Keratinocyte (primary cell): ENCODE measurements at regions not wholly inside any gene's neighbourhood (a gene's known extent, or its start where the extent isn't known, plus 50 kb on each side); places are given as distances from the start of the nearest gene placed in this dataset.

Experiments used
- DNase-seq: peaks from one replicate; pipeline ENCODE4 v3.0.0-alpha.2; 2011; ENCODE audit warnings: low read depth, missing footprints, low spot score
- FAIRE-seq: peaks from 2 replicates; lab custom pipeline; 2011; peaks lifted over from hg19 to GRCh38; lab: Jason Lieb, UNC
- H2AFZ ChIP-seq: 2 replicates; pipeline ENCODE4 v1.6.0; 2012; ENCODE audit warnings: low read length, control low read depth, inconsistent platforms; ENCODE audit not compliant: control insufficient read depth
- H3K27ac ChIP-seq: 2 replicates; pipeline ENCODE4 v1.5.1; 2011; ENCODE audit warnings: low read length; ENCODE audit not compliant: control insufficient read depth, insufficient read depth
- H3K27me3 ChIP-seq: 3 replicates; pipeline ENCODE4 v1.6.0; 2011; ENCODE audit warnings: low read length; ENCODE audit not compliant: control insufficient read depth, insufficient read depth; ENCODE audit errors: extremely low read depth
- H3K36me3 ChIP-seq, 2 experiments: 2 replicates in 1 of 2; 3 replicates in 1 of 2; pipeline ENCODE4 v1.5.1; 2011; ENCODE audit warnings: low read length in 2 of 2, mild to moderate bottlenecking in 1 of 2; ENCODE audit not compliant: control insufficient read depth in 2 of 2, insufficient read depth in 2 of 2; ENCODE audit errors: extremely low read depth in 1 of 2
- H3K4me1 ChIP-seq: 3 replicates; pipeline ENCODE4 v1.5.1; 2011; ENCODE audit warnings: low read length; ENCODE audit not compliant: control insufficient read depth, insufficient read depth; ENCODE audit errors: extremely low read depth
- H3K4me2 ChIP-seq: 3 replicates; pipeline ENCODE4 v1.6.0; 2011; ENCODE audit warnings: low read depth, low read length; ENCODE audit not compliant: control insufficient read depth, insufficient read depth; ENCODE audit errors: extremely low read depth
- H3K4me3 ChIP-seq, 3 experiments: fragments of 200-600 bp in 1 of 3; sonication (generic) in 1 of 3; 2 replicates in 2 of 3; 3 replicates in 1 of 3; pipeline ENCODE4 v1.5.1; 2011 to 2016; ENCODE audit warnings: low read length in 3 of 3, mild to moderate bottlenecking in 3 of 3, control low read depth in 2 of 3, inconsistent platforms in 1 of 3, low read depth in 1 of 3, mixed read lengths in 1 of 3, mixed run types in 1 of 3, moderate library complexity in 1 of 3; ENCODE audit not compliant: control insufficient read depth in 2 of 3, insufficient read depth in 2 of 3; ENCODE audit errors: extremely low read depth in 1 of 3
- H3K79me2 ChIP-seq: 2 replicates; pipeline ENCODE4 v1.6.0; 2012; ENCODE audit warnings: low read length; ENCODE audit not compliant: control insufficient read depth, insufficient read depth
- H3K9ac ChIP-seq: 3 replicates; pipeline ENCODE4 v1.6.0; 2011; ENCODE audit warnings: low read length; ENCODE audit not compliant: control insufficient read depth, insufficient read depth; ENCODE audit errors: extremely low read depth
- H3K9me1 ChIP-seq: 3 replicates; pipeline ENCODE4 v1.6.0; 2011; ENCODE audit warnings: low read length; ENCODE audit not compliant: control insufficient read depth, insufficient read depth; ENCODE audit errors: extremely low read depth
- H3K9me3 ChIP-seq: 2 replicates; pipeline ENCODE4 v1.5.1; 2012; ENCODE audit warnings: low read depth, low read length; ENCODE audit not compliant: control insufficient read depth
- H4K20me1 ChIP-seq: 3 replicates; pipeline ENCODE4 v1.6.0; 2011; ENCODE audit warnings: low read length; ENCODE audit not compliant: control insufficient read depth, insufficient read depth; ENCODE audit errors: extremely low read depth
- CTCF ChIP-seq, 3 experiments: IDR thresholded peaks in 1 of 3; conservative IDR thresholded peaks in 1 of 3; optimal IDR thresholded peaks in 1 of 3; 2 replicates in 2 of 3; 3 replicates in 1 of 3; pipeline versions ENCODE3 to v1.5.1; 2011; ENCODE audit warnings: low read length in 3 of 3, mild to moderate bottlenecking in 3 of 3, moderate library complexity in 2 of 3, control low read depth in 1 of 3, inconsistent platforms in 1 of 3; ENCODE audit not compliant: insufficient read depth in 2 of 3; ENCODE audit errors: extremely low read depth in 1 of 3
- EZH2 ChIP-seq: IDR thresholded peaks from one replicate; pipeline ENCODE4 v1.6.1; 2012; ENCODE audit warnings: inconsistent platforms, mild to moderate bottlenecking, low read length, moderate library complexity
- dilution Hi-C: fragments of 300-500 bp; cut with MboI; formaldehyde crosslinking; loops from one replicate; pipeline ENCODE4 v1.7.0; 2020; ENCODE audit warnings: low sequenced_read_pairs; ENCODE audit not compliant: extremely low pct_ligation_motif_present

- Histone ChIP-seq H3K4me1 (no peaks in the 10 kb centered on the region), H3K9me3 (peaks cover 3% of the 10 kb centered on the region), H3K4me2 (no peak overlapping the region), H3K79me2 (no peaks in the 10 kb centered on the region), H2AFZ (no peak overlapping the region), H3K4me3 (no peak overlapping the region), H4K20me1 (no peaks in the 10 kb centered on the region), H3K27me3 (no peaks in the 10 kb centered on the region), H3K9ac (no peak overlapping the region), H3K9me1 (no peaks in the 10 kb centered on the region), H3K27ac (no peak overlapping the region), H3K36me3 (no peaks in the 10 kb centered on the region)
- dilution Hi-C loops, result no loop called here
- TF ChIP-seq CTCF (optimal IDR thresholded peaks at IDR 0.05 in 1 of 3, IDR thresholded peaks at IDR 0.05 in 1 of 3, conservative IDR thresholded peaks at IDR 0.05 in 1 of 3; ENCODE audit: extremely low read depth in 1 of 3, insufficient read depth in 2 of 3, low read length in 3 of 3), result no peak
- no peak for TF ChIP-seq EZH2
- DNase-seq (no peak), FAIRE-seq (no peak)
Measured at GRCh38 chr7:98762620-98763019, 107.2 kb downstream of the TMEM130 start.

GRCh38 chr7:98763441-98763840 is 106.4 kb downstream of the TMEM130 start:
- peaks cover 3% of the 10 kb centered on the region for H3K9me3 ChIP-seq
- no peaks in the 10 kb centered on the region for H3K9me1 ChIP-seq
- H3K9ac ChIP-seq, result no peak overlapping the region
- no peak overlapping the region for H2AFZ ChIP-seq
- no peak for TF ChIP-seq CTCF (optimal IDR thresholded peaks at IDR 0.05 in 1 of 3, IDR thresholded peaks at IDR 0.05 in 1 of 3, conservative IDR thresholded peaks at IDR 0.05 in 1 of 3; ENCODE audit: extremely low read depth in 1 of 3, insufficient read depth in 2 of 3, low read length in 3 of 3)
- no peak for TF ChIP-seq EZH2
- H4K20me1 ChIP-seq, result no peaks in the 10 kb centered on the region
- dilution Hi-C loops, result no loop called here
- DNase-seq (no peak), FAIRE-seq (no peak)
- H3K36me3 ChIP-seq, result no peaks in the 10 kb centered on the region
- no peaks in the 10 kb centered on the region for H3K79me2 ChIP-seq
- H3K27me3 ChIP-seq, result no peaks in the 10 kb centered on the region
- no peak overlapping the region for H3K27ac ChIP-seq
- H3K4me1 ChIP-seq, result no peaks in the 10 kb centered on the region
- no peak overlapping the region for H3K4me2 ChIP-seq
- no peak overlapping the region for H3K4me3 ChIP-seq
